Upper lobe of right lung (tissue), 1 donor: ENCODE measurements at regions not wholly inside any gene's neighbourhood (a gene's known extent, or its start where the extent isn't known, plus 50 kb on each side); places are given as distances from the start of the nearest gene placed in this dataset.

Experiments
- ATAC-seq: fragments of 200-7000 bp; cut with Tn5 transposase; one replicate; pipeline ENCODE4 v1.9.1; 2020; ENCODE audit warnings: mild to moderate bottlenecking, moderate library complexity
- DNase-seq: peaks from one replicate; pipeline ENCODE4 v3.0.0-alpha.2; 2020
- H3K27ac ChIP-seq: fragments of 200-600 bp; one replicate; pipeline ENCODE4 v1.8.0; 2022
- H3K27me3 ChIP-seq: fragments of 200-600 bp; one replicate; pipeline ENCODE4 v1.8.0; 2022; ENCODE audit warnings: mild to moderate bottlenecking
- H3K36me3 ChIP-seq: fragments of 200-600 bp; one replicate; pipeline ENCODE4 v1.8.0; 2022
- H3K4me1 ChIP-seq: fragments of 200-600 bp; one replicate; pipeline ENCODE4 v1.8.0; 2022
- H3K4me3 ChIP-seq: fragments of 200-600 bp; one replicate; pipeline ENCODE4 v1.8.0; 2022; ENCODE audit warnings: mild to moderate bottlenecking
- H3K9me3 ChIP-seq: fragments of 200-600 bp; one replicate; pipeline ENCODE4 v1.8.0; 2022
- intact Hi-C: fragments of 100-400 bp; cut with DNase I; formaldehyde crosslinking; loops from one replicate; pipeline ENCODE4 v1.11.0; 2022
- TF ChIP-seq, protein P1 (sequence below): fragments of 200-600 bp; IDR thresholded peaks from one replicate; pipeline ENCODE4 v1.8.0; 2022; ENCODE audit warnings: antibody characterized with exemption
- donor health status: DM: no; HTN: yes; CAD: no; lungs with severe emphysema.

DNA sequence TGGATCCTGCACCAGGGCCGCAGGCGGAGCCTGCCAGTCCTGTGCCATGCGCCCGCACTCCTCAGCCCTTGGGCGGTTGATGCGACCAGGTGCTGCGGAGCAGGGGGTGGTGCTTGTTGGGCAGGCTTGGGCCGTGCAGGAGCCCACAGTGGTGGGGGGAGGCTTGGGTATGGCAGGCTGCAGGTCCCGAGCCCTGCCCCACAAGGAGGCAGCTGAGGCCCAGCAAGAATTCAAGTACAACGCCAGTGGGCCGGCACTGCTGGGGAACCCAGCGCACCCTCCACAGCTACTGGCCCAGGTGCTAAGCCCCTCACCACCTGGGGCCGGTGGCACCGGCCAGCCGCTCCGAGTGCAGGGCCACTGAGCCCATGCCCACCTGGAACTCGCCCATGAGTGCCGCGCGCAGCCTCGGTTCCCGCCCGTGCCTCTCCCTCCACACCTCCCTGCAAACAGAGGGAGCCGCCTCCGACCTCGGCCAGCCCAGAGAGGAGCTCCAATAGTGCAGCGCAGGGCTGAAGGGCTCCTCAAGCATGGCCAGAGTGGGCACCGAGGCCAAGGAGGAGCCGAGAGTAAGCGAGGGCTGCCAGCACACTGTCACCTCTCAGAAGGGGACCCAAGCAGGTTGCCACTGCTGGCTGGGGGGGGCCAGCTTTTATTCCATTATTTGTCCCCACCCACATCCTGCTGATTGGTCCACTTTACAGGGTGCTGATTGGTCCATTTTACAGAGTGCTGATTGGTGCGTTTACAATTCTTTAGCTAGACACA lies 339.0 kb upstream of the KLF3 start:
- Histone ChIP-seq H3K27me3 (no peaks in the 10 kb centered on the region), H3K36me3 (no peaks in the 10 kb centered on the region), H3K4me3 (no peak overlapping the region), H3K9me3 (no peaks in the 10 kb centered on the region), H3K4me1 (peaks cover 5% of the 10 kb centered on the region), H3K27ac (no peak overlapping the region)
- ATAC-seq (no peak), DNase-seq (no peak)
- intact Hi-C loops, result loop anchor here (5.0 kb wide), 1 partner anchor 352 kb away; no protein-coding TSS in a partner anchor
- TF ChIP-seq, protein P1, sequence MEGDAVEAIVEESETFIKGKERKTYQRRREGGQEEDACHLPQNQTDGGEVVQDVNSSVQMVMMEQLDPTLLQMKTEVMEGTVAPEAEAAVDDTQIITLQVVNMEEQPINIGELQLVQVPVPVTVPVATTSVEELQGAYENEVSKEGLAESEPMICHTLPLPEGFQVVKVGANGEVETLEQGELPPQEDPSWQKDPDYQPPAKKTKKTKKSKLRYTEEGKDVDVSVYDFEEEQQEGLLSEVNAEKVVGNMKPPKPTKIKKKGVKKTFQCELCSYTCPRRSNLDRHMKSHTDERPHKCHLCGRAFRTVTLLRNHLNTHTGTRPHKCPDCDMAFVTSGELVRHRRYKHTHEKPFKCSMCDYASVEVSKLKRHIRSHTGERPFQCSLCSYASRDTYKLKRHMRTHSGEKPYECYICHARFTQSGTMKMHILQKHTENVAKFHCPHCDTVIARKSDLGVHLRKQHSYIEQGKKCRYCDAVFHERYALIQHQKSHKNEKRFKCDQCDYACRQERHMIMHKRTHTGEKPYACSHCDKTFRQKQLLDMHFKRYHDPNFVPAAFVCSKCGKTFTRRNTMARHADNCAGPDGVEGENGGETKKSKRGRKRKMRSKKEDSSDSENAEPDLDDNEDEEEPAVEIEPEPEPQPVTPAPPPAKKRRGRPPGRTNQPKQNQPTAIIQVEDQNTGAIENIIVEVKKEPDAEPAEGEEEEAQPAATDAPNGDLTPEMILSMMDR, result no peak

DNA sequence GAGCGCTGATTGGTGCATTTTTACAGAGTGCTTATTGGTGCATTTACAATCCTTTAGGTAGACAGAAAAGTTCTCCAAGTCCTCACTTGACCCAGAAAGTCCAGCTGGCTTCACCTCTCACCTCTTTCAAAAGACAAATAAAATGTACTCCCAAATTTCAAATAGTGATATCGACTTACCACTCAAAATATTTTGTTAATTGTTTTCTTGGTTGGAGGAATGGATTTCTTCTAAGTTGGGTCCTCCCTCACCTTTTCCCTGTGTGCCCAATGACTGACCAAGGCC lies 338.4 kb upstream of the KLF3 start:
- Histone ChIP-seq H3K4me1 (no peaks in the 10 kb centered on the region), H3K27ac (no peak overlapping the region), H3K27me3 (no peaks in the 10 kb centered on the region), H3K36me3 (no peaks in the 10 kb centered on the region), H3K9me3 (no peaks in the 10 kb centered on the region), H3K4me3 (no peak overlapping the region)
- intact Hi-C loops, result no loop called here
- TF ChIP-seq, protein P1, result no peak
- ATAC-seq (no peak), DNase-seq (no peak)

DNA sequence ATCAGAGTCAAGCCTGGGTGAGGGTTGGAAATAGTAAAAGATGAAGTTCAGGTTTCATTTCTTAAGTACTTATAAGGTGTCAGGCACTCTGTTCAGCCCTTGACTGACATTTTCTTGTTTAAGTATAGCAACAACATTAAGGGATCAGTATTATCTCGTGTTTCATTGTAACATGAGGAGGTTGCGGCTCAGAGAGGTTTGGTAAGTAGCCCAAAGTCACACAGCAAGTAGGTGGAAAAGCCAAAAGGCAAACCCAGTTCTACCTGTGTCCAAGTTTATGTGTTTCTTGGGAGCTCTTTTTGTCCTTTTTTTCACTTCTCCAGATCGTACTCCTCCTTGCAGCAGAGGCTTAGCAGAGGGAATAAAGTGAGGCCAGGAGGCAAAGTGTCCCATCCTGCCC lies 337.5 kb upstream of the KLF3 start:
- ATAC-seq, result no peak
- H3K36me3 ChIP-seq, result no peaks in the 10 kb centered on the region
- H3K27ac ChIP-seq, result no peak overlapping the region
- no peaks in the 10 kb centered on the region for H3K4me1 ChIP-seq
- H3K4me3 ChIP-seq, result no peak overlapping the region
- no peaks in the 10 kb centered on the region for H3K27me3 ChIP-seq
- intact Hi-C loops, result no loop called here
- no peaks in the 10 kb centered on the region for H3K9me3 ChIP-seq
- TF ChIP-seq, protein P1, result no peak
- no peak for DNase-seq

- Histone ChIP-seq H3K27me3 (no peaks in the 10 kb centered on the region), H3K36me3 (no peaks in the 10 kb centered on the region), H3K4me1 (no peaks in the 10 kb centered on the region), H3K27ac (no peak overlapping the region), H3K9me3 (no peaks in the 10 kb centered on the region), H3K4me3 (no peak overlapping the region)
- TF ChIP-seq, protein P1, result no peak
- DNase-seq, result no peak
- ATAC-seq, result no peak
- intact Hi-C loops, result no loop called here
Measured at GRCh38 chr4:38327174-38327573, 336.8 kb upstream of the KLF3 start.

DNA sequence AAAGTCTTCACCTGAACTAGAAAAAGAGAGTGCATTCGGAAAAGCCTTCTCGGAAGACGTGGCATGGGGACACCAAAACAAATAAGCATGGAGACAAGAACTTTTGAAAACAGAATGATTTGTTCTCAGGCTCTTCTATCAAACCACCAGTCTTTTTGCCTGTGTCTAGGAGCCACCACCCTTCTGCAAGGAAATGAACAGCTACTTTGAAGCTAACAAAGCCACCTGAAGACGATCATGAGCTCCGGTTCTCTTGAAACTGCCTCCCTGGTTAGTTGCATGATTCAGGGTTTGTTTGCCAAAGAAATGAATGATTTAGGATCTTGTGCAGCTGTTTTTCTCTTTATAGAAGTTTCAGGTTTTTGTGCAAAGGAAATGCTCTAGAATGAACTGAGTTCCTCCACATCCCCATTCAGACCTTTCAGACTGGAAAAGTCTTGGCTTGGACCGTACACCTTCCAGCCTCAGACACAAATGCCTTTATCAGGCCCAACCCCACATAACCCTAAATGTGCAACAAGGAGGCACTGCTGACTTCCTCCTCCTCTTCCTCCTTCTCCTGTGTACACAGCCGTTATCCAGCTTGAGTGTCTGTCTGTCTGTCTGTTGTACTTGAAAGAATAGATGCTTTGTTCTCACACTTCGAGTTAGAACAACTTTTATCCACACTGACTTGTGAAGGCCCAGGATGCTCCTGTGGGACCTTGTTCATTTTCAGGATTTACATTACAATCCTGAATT lies 334.8 kb upstream of the KLF3 start:
- ATAC-seq, result peak; percentile 22
- no peak overlapping the region for H3K4me3 ChIP-seq
- intact Hi-C loops, result no loop called here

More for the DNA sequence above, 334.8 kb upstream of the KLF3 start:
- no peaks in the 10 kb centered on the region for H3K27me3 ChIP-seq
- no peaks in the 10 kb centered on the region for H3K9me3 ChIP-seq
- TF ChIP-seq, protein P1, result no peak
- H3K36me3 ChIP-seq, result no peaks in the 10 kb centered on the region
- H3K27ac ChIP-seq, result no peak overlapping the region
- H3K4me1 ChIP-seq, result no peaks in the 10 kb centered on the region
- no peak for DNase-seq
